ENCODE measurements at regions not wholly inside any gene's neighbourhood (a gene's known extent, or its start where the extent isn't known, plus 50 kb on each side); places are given as distances from the start of the nearest gene placed in this dataset.

- Histone ChIP-seq H4K20me1 (ENCODE audit: insufficient read depth, low read length) (no peaks in the 10 kb centered on the region), H3K79me2 (ENCODE audit: insufficient read depth, low read length) (no peaks in the 10 kb centered on the region), H3K9ac (ENCODE audit: insufficient read depth, low read length, poor library complexity, severe bottlenecking) (no peak overlapping the region), H3K9me3 (replicated peaks in 1 of 2; ENCODE audit: control insufficient read depth in 1 of 2, insufficient read depth in 1 of 2, low read length in 2 of 2) (no peaks in the 10 kb centered on the region), H3K36me3 (replicated peaks in 1 of 2; ENCODE audit: control insufficient read depth in 1 of 2, insufficient read depth in 2 of 2, low read length in 2 of 2) (no peaks in the 10 kb centered on the region), H3K27me3 (ENCODE audit: control insufficient read depth in 2 of 2, insufficient read depth in 2 of 2, low read length in 2 of 2) (no peaks in the 10 kb centered on the region), H3K4me1 (ENCODE audit: control insufficient read depth in 1 of 2, insufficient read depth in 2 of 2, low read length in 2 of 2) (peaks cover 30 to 42% of the 10 kb centered on the region in 2 donors), H3K27ac (ENCODE audit: low read depth in 1 of 2, low read length in 2 of 2) (peak overlapping the region in 1 of 2 donors; percentile 53), H2AFZ (ENCODE audit: insufficient read depth, low read depth, low read length, poor library complexity, severe bottlenecking) (no peak overlapping the region), H3K4me2 (replicated peaks; ENCODE audit: extremely low read depth, low read length, poor library complexity, severe bottlenecking) (no peak overlapping the region), H3K4me3 (replicated peaks in 1 of 3; ENCODE audit: low read depth in 2 of 3, low read length in 3 of 3) (no peak overlapping the region)
- peaks cover 1 to 5% (median 2%) of the 10 kb centered on the region in 3 donors for H3K27me3 Mint-ChIP-seq (ENCODE audit: low read depth in 3 of 3)
- no peak for TF ChIP-seq CTCF (IDR thresholded peaks at IDR 0.05)
- peaks cover 0 to 3% of the 10 kb centered on the region in 2 donors for H3K36me3 Mint-ChIP-seq
- H3K4me1 Mint-ChIP-seq = peaks cover 45% of the 10 kb centered on the region
- intact Hi-C loops (cut with micrococcal nuclease) = no loop called here
- H3K4me3 Mint-ChIP-seq = no peak overlapping the region
- no peak overlapping the region for H3K27ac Mint-ChIP-seq
- DNase-seq = no peak
- WGBS (ENCODE audit: insufficient coverage) = no CpG with 5 or more reads among the region's 9 CpGs
- peaks cover 0 to 7% (median 3%) of the 10 kb centered on the region in 7 donors for H3K9me3 Mint-ChIP-seq
Observed at GRCh38 chr21:31450980-31451379, 106.9 kb upstream of the TIAM1 start.

GRCh38 chr21:31449921-31450535 lies 106.0 kb upstream of the TIAM1 start:
- no peak for DNase-seq
- Histone ChIP-seq H3K9me3 (replicated peaks in 1 of 2; ENCODE audit: control insufficient read depth in 1 of 2, insufficient read depth in 1 of 2, low read length in 2 of 2) (no peaks in the 10 kb centered on the region), H2AFZ (ENCODE audit: insufficient read depth, low read depth, low read length, poor library complexity, severe bottlenecking) (no peak overlapping the region), H3K36me3 (replicated peaks in 1 of 2; ENCODE audit: control insufficient read depth in 1 of 2, insufficient read depth in 2 of 2, low read length in 2 of 2) (no peaks in the 10 kb centered on the region), H4K20me1 (ENCODE audit: insufficient read depth, low read length) (no peaks in the 10 kb centered on the region), H3K4me3 (replicated peaks in 1 of 3; ENCODE audit: low read depth in 2 of 3, low read length in 3 of 3) (no peak overlapping the region), H3K4me1 (ENCODE audit: control insufficient read depth in 1 of 2, insufficient read depth in 2 of 2, low read length in 2 of 2) (peaks cover 40 to 52% of the 10 kb centered on the region in 2 donors), H3K9ac (ENCODE audit: insufficient read depth, low read length, poor library complexity, severe bottlenecking) (no peak overlapping the region), H3K4me2 (replicated peaks; ENCODE audit: extremely low read depth, low read length, poor library complexity, severe bottlenecking) (no peak overlapping the region), H3K79me2 (ENCODE audit: insufficient read depth, low read length) (no peaks in the 10 kb centered on the region), H3K27ac (ENCODE audit: low read depth in 1 of 2, low read length in 2 of 2) (peak overlapping the region in 1 of 2 donors; percentile 53), H3K27me3 (ENCODE audit: control insufficient read depth in 2 of 2, insufficient read depth in 2 of 2, low read length in 2 of 2) (no peaks in the 10 kb centered on the region)
- peaks cover 0 to 4% (median 2%) of the 10 kb centered on the region in 3 donors for H3K27me3 Mint-ChIP-seq (ENCODE audit: low read depth in 3 of 3)
- WGBS (ENCODE audit: insufficient coverage) = 100% methylated on average over 7 of the region's 11 CpGs
- peaks cover 53% of the 10 kb centered on the region for H3K4me1 Mint-ChIP-seq
- H3K4me3 Mint-ChIP-seq = no peak overlapping the region
- intact Hi-C loops (cut with micrococcal nuclease) = loop anchor here (10.0 kb wide), 1 partner anchor 105 kb away; the partner anchor contains the start of gene TIAM1 (in 2 of the 2)
- H3K27ac Mint-ChIP-seq = peak overlapping the region in 2 of 7 donors; percentile 66 to 69
- peaks cover 0 to 7% (median 3%) of the 10 kb centered on the region in 7 donors for H3K9me3 Mint-ChIP-seq
- H3K36me3 Mint-ChIP-seq = peaks cover 0 to 5% of the 10 kb centered on the region in 2 donors
- no peak for TF ChIP-seq CTCF (IDR thresholded peaks at IDR 0.05)

Data from CD14-positive monocyte (primary cell).